Kidney (tissue), 13 donors: ENCODE measurements at regions not wholly inside any gene's neighbourhood (a gene's known extent, or its start where the extent isn't known, plus 50 kb on each side); places are given as distances from the start of the nearest gene placed in this dataset.

Experiments
- DNase-seq, 5 donors: peaks; one replicate each; pipeline ENCODE4 v3.0.0-alpha.2; 2013 to 2020
- FAIRE-seq: peaks from 2 replicates; lab custom pipeline; 2012; peaks lifted over from hg19 to GRCh38; lab: Jason Lieb, UNC
- H3K27ac ChIP-seq, 2 donors: one replicate each; pipeline ENCODE4 v1.7.0; 2013; ENCODE audit warnings: low read depth in 2 of 2, low read length in 2 of 2, inconsistent platforms in 1 of 2
- H3K27me3 ChIP-seq: one replicate; pipeline ENCODE4 v1.7.1; 2013; ENCODE audit warnings: low read length, inconsistent platforms; ENCODE audit not compliant: control insufficient read depth, insufficient read depth
- H3K36me3 ChIP-seq, 3 donors: one replicate each; pipeline versions ENCODE4 v1.7.0 to v1.7.1; 2013; ENCODE audit warnings: low read length in 3 of 3, control low read depth in 1 of 3, inconsistent platforms in 1 of 3; ENCODE audit not compliant: insufficient read depth in 3 of 3, control insufficient read depth in 2 of 3
- H3K4me1 ChIP-seq, 3 donors: one replicate each; pipeline versions ENCODE4 v1.7.0 to v1.7.1; 2013; ENCODE audit warnings: low read length in 3 of 3, inconsistent platforms in 1 of 3, low read depth in 1 of 3; ENCODE audit not compliant: control insufficient read depth in 2 of 3, insufficient read depth in 2 of 3
- H3K4me3 ChIP-seq, 3 donors: one replicate each; pipeline versions ENCODE4 v1.7.0 to v1.8.1; 2013; ENCODE audit warnings: low read length in 3 of 3, control low read depth in 1 of 3, inconsistent platforms in 1 of 3
- H3K9ac ChIP-seq, 3 donors: one replicate each; pipeline versions ENCODE4 v1.7.0 to v1.7.1; 2013; ENCODE audit warnings: low read length in 3 of 3, control low read depth in 1 of 3, inconsistent platforms in 1 of 3
- H3K9me3 ChIP-seq, 3 donors: one replicate each; pipeline versions ENCODE4 v1.7.0 to v1.7.1; 2013; ENCODE audit warnings: low read length in 3 of 3, control low read depth in 1 of 3, inconsistent platforms in 1 of 3; ENCODE audit not compliant: control insufficient read depth in 2 of 3, insufficient read depth in 1 of 3
- intact Hi-C: fragments of 100-400 bp; cut with DNase I; formaldehyde crosslinking; loops from one replicate; pipeline ENCODE4 v1.11.1; 2022
- TF ChIP-seq, protein P1 (sequence below): IDR thresholded peaks from 3 replicates; pipeline ENCODE4 v1.5.1; 2012; ENCODE audit warnings: mild to moderate bottlenecking, moderate library complexity, borderline replicate concordance; ENCODE audit not compliant: insufficient read depth; ENCODE audit errors: extremely low read depth
- donor health status: control.
- donor health status: control.
- donor health status: control.
- donor health status: control.
- donor health status: control.
- donor health status: DM: yes; HTN: yes; CAD: no.
- donor health status: Normal renal cell carcinoma (clear cell type).

DNA sequence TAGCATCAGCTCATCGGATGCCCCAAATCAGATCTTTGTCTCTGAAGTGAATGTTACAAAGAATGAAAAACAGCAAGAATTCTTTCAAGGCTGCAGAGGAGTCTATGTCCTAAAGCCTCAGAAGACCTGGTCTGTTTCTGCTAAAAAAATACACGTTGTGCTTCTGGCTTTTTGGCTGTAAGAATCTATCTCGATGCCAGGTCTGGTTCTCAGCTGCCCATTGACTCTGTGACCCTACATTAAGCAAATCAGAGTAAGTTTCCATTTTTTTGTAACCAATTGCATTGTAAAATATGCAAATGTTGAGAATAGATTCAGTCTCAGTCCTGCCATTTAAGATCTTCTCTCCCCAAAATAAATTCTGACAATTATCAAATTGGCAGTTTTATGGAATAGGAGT lies 705.4 kb downstream of the RFPL4B start:
- no peak overlapping the region for H3K9ac ChIP-seq
- TF ChIP-seq, protein P1, sequence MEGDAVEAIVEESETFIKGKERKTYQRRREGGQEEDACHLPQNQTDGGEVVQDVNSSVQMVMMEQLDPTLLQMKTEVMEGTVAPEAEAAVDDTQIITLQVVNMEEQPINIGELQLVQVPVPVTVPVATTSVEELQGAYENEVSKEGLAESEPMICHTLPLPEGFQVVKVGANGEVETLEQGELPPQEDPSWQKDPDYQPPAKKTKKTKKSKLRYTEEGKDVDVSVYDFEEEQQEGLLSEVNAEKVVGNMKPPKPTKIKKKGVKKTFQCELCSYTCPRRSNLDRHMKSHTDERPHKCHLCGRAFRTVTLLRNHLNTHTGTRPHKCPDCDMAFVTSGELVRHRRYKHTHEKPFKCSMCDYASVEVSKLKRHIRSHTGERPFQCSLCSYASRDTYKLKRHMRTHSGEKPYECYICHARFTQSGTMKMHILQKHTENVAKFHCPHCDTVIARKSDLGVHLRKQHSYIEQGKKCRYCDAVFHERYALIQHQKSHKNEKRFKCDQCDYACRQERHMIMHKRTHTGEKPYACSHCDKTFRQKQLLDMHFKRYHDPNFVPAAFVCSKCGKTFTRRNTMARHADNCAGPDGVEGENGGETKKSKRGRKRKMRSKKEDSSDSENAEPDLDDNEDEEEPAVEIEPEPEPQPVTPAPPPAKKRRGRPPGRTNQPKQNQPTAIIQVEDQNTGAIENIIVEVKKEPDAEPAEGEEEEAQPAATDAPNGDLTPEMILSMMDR: no peak
- intact Hi-C loops: no loop called here
- no peak overlapping the region for H3K27ac ChIP-seq
- H3K36me3 ChIP-seq: no peaks in the 10 kb centered on the region
- DNase-seq (no peak), FAIRE-seq (no peak)
- no peaks in the 10 kb centered on the region for H3K27me3 ChIP-seq
- no peaks in the 10 kb centered on the region for H3K9me3 ChIP-seq
- no peak overlapping the region for H3K4me3 ChIP-seq
- H3K4me1 ChIP-seq: no peaks in the 10 kb centered on the region

DNA sequence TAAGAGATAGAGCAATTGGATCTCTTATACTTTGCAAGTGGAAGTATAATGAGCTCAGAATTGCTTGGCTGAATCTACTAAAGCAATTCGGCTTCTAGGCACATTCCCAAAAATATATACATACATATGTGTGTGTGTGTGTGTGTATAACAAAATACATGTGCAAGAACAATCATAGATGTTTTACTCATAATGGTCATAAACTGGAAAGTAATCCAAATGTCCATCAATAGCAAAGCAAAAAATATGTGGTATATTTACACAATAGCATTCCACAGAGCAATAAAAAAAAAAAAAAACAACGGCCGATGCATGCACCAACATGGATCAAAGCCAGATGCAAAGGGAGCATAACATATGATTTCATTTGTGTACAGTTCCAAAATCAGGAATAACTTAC lies 707.9 kb downstream of the RFPL4B start:
- no peak for DNase-seq
- no peaks in the 10 kb centered on the region for H3K36me3 ChIP-seq
- no peaks in the 10 kb centered on the region for H3K4me1 ChIP-seq
- TF ChIP-seq, protein P1: no peak
- H3K4me3 ChIP-seq: no peak overlapping the region
- no peaks in the 10 kb centered on the region for H3K9me3 ChIP-seq
- intact Hi-C loops: no loop called here
- no peaks in the 10 kb centered on the region for H3K27me3 ChIP-seq
- H3K27ac ChIP-seq: no peak overlapping the region
- H3K9ac ChIP-seq: no peak overlapping the region
- FAIRE-seq: no peak

DNA sequence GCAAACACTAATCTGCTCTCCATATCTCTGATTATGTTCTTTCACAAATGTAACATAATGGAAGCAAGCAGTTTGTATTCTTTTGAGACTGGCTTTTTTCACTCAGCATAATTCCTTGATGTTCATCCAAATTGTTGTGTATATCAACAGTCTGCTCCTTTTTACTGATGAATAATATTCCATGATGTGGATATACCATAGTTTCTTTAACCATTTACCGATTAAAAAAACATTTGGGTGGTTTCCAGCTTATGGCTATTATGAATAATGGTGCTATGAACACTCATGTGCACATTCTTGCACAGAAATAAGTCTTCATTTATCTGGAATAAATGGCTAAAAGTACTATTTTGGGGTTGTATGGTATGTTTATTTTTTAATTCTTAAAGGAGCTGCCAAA lies 708.9 kb downstream of the RFPL4B start:
- FAIRE-seq (no peak), DNase-seq (no peak)
- intact Hi-C loops: no loop called here

More for the DNA sequence above, 708.9 kb downstream of the RFPL4B start:
- no peak overlapping the region for H3K4me3 ChIP-seq
- no peaks in the 10 kb centered on the region for H3K9me3 ChIP-seq
- no peaks in the 10 kb centered on the region for H3K36me3 ChIP-seq
- no peaks in the 10 kb centered on the region for H3K4me1 ChIP-seq
- no peak overlapping the region for H3K27ac ChIP-seq
- TF ChIP-seq, protein P1: no peak
- H3K27me3 ChIP-seq: no peaks in the 10 kb centered on the region
- no peak overlapping the region for H3K9ac ChIP-seq
